HG03469 (cell line): ENCODE measurements at regions not wholly inside any gene's neighbourhood (a gene's known extent, or its start where the extent isn't known, plus 50 kb on each side); places are given as distances from the start of the nearest gene placed in this dataset.
"Not testable (repeated sequence)": the region's sequence is repeated elsewhere in the genome, so short reads cannot be mapped to it uniquely, and the experiment has no call there.

ENCODE experiments used
- ATAC-seq: cut with Tn5 transposase; IDR thresholded peaks from one replicate; pipeline ENCODE4 v1.9.1; 2021; ENCODE audit warnings: mild to moderate bottlenecking, moderate library complexity, moderate number of reproducible peaks; ENCODE audit not compliant: unreplicated experiment

GRCh38 chr10:23927576-23928325 lies 281.2 kb upstream of the KIAA1217 start:
- no peak for ATAC-seq

DNA sequence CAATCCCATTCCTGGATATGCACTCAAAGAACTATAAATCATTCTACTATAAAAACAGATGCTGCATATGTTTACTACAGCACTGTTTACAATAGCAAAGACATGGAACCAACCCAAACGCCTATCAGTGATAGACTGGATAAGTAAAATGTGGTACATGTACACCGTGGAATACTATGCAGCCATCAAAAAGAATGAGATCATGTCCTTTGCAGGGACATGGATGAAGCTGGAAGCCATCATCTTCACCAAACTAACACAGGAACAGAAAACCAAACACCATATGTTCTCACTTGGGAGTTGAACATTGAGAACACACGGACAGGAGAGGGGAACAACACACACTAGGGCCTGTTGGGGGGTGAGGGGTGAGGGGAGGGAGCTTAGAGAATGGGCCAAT lies 274.9 kb upstream of the KIAA1217 start:
- ATAC-seq, result not testable (repeated sequence)

DNA sequence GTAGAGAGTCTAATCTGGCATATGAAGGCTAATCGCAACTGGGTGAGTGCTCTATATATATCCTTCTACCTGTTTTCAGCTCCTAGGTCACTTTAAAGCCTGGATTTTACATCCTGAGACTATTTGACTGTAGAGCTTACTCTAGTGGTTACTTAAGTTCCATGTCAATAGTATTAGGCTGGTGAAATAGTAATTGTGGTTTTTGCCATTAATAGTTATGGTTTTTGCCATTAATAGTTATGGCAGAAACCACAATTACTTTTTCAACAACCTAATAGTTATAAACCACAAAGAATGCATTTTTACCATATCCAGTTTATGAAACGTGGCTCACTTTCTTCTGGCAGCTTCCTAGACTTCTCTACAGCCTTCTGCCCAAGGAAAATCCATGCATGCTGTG lies 263.1 kb upstream of the KIAA1217 start:
- no peak for ATAC-seq

GRCh38 chr10:23951841-23952240 lies 257.1 kb upstream of the KIAA1217 start:
- ATAC-seq, result no peak

GRCh38 chr10:23955456-23956225 lies 253.3 kb upstream of the KIAA1217 start:
- no peak for ATAC-seq

DNA sequence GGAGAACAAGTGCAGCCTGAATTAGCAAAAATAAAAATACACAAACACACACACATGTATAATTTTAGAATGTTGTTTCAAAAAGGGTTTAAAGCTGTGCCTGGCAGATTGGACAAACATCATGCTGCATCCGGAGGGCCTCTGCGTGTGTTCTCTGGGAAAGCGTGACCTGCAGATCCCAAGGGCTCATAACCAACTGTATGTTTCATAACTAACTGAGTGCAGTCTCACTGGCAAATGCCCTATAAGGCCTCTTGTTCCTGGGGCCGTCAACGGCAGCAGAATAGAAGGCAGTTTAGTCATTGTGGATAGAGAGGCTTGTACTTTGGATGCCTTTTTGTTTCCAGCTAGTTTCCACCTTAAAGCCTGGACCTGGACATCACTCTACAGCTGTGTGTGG lies 243.8 kb upstream of the KIAA1217 start:
- no peak for ATAC-seq

- no peak for ATAC-seq
Observed at GRCh38 chr10:23965880-23966279, 243.1 kb upstream of the KIAA1217 start.

DNA sequence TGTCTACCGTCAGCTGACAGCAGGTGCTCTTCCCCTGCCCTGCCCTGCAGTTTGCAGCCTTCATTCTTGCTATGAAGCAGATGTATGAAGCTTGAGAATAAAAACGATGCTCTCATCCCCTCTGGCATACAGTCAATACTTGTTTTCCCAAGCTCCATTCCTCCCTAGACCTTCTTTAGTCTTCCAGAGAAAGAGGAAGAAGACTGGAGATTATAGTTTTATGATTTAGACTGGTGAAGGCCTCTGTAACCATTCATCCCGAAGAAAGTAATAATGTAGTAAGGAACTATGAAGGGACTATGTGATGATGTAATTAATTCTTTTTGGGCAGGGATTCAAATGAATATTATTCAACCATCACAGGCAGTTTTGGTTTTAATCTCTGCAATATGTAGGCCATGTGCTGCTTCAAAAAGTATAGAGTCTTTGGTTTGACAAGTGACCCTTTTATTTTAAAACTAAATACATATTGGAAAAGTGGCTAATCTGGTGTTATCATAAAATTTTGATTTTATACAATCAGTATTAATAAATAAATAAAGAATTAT lies 242.4 kb upstream of the KIAA1217 start:
- ATAC-seq, result no peak

GRCh38 chr10:23968301-23968700 lies 240.6 kb upstream of the KIAA1217 start:
- no peak for ATAC-seq

DNA sequence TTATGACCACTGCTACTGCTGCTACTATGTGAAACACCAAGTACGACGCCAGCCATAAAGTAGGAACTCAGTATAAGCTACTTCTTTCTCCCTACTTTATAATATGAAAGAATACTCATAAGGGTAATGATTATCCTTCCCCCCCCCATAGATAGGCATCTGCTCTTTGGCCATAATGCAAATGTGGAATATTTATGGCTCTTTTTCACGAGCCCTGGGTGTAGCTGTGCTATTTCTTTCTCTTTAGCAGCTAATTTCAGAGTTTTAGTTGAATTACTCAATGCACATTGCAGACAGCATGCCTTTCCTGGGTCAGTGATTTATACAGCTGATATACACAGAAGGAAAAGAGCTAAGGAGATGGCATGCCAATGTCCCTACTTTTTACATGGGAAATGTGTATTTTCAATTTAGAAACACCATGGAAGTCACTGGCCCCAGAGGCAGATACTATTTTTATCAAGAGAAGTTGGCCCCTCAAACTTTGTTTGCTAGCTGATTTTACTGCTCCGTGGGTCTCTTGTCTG lies 234.1 kb upstream of the KIAA1217 start:
- ATAC-seq, result no peak

GRCh38 chr10:23975431-23975830 lies 233.5 kb upstream of the KIAA1217 start:
- no peak for ATAC-seq

- ATAC-seq, result no peak
Observed at GRCh38 chr10:23976275-23976674, 232.7 kb upstream of the KIAA1217 start.

DNA sequence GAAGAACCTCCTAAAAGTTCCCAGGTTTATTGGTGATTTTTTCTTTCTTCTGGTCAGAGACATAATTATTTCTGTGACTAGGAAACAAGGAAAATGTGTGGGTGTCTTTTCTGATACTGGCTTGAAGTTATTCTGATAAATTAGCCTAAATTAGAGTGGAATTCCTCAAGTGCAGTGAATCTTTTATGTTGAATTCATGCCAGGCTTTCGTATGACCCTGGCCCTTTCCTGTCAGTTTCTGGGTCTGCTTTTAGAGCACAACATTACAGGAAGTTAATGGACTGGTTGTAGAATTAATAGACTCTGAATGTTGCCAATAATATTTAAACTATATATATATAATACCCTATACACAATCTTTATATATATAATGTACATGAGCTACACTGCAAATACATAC lies 230.6 kb upstream of the KIAA1217 start:
- ATAC-seq, result no peak

GRCh38 chr10:23980094-23980493 lies 228.8 kb upstream of the KIAA1217 start:
- ATAC-seq, result no peak

- ATAC-seq, result no peak
Observed at GRCh38 chr10:23981520-23982309, 227.2 kb upstream of the KIAA1217 start.

- ATAC-seq, result not testable (repeated sequence)
Observed at GRCh38 chr10:23984405-23984804, 224.5 kb upstream of the KIAA1217 start.

DNA sequence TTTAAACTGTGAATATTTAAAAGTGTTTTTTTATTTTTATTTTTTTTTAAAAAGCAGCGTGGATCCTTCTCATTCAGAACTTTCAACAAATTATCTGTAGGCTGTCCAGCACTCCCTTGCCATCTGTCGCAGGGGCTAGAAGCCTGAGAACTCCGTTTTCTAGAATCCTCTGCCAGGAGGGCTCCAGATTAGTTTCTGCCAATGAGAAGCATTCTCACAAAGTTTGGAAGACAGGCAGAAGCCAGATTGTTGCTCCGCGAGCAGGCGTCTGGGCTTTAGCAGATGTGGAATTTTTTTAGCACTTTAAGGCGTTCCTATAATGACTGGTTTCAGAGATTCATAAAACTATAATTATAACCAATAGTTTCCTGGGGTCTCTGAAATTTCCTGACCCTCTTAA lies 220.9 kb upstream of the KIAA1217 start:
- no peak for ATAC-seq

DNA sequence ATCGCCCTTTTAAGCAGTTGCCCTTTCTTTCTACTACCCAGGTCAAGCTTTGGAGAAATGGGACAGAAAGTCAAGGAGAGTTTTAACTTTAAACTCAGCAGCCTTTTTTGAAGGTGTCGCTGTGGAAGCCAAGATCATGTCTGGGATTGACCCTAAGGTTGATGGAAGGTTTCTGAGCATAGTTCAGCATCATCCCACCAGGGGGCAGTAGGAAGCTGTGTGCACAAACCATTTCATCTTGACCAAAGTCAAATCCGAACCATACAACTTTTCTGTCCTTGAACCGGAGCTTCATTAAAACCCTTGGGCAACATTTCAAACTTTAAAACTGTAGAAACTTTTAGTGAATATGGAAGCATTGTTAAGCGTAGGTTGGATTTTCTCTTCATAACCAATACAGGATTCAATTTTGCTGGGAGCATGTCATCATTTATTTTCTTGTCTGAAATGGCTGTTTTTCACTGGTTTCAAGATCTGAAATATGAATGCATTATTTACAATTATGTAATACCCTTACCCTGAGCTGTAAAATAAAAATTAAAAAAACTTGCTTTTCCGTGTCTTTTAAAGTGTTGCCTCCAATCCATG lies 214.4 kb upstream of the KIAA1217 start:
- ATAC-seq, result no peak

DNA sequence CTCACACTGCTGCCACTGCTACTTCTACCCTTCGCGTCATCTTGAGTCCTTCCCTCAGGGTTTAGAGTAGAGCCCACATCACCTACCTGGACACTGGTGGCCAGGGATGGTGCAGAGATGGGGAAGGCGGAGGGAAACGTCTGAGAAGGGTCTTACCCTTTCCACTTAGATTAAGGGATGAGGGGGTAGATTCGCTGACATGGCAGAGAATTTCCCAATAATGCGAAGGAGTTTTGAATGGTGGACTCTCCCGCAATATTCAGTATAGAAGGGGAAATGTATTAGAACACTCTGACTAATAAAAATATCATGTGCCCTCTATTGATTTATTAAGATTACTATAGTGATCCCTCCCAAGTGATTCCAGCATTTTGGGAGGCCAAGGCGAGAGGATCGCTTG lies 209.5 kb upstream of the KIAA1217 start:
- ATAC-seq, result no peak

DNA sequence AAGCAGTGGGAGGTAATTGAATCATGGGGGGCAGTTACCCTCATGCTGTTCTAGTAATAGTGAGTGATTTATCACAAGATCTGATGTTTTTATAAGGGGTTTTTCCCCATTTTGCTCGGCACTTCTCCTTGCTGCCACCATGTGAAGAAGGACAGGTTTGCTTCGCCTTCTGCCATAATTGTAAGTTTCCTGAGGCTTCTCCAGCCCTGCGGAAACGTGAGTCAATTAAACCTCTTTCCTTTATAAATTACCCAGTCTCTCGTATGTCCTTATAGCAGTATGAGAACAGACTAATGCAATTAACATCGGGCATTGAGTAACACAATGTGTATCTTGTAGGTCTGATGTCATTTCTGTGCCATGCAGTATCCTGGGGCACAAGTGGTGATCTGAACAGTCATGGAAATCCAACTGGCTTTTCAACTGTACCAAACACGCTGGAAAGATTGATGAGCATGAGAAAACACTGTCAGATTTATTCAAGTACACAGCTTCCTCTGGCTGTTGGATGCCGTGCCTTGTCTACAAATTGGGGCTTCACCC lies 208.6 kb upstream of the KIAA1217 start:
- ATAC-seq, result no peak
